ENCODE measurements at regions not wholly inside any gene's neighbourhood (a gene's known extent, or its start where the extent isn't known, plus 50 kb on each side); places are given as distances from the start of the nearest gene placed in this dataset.

DNA sequence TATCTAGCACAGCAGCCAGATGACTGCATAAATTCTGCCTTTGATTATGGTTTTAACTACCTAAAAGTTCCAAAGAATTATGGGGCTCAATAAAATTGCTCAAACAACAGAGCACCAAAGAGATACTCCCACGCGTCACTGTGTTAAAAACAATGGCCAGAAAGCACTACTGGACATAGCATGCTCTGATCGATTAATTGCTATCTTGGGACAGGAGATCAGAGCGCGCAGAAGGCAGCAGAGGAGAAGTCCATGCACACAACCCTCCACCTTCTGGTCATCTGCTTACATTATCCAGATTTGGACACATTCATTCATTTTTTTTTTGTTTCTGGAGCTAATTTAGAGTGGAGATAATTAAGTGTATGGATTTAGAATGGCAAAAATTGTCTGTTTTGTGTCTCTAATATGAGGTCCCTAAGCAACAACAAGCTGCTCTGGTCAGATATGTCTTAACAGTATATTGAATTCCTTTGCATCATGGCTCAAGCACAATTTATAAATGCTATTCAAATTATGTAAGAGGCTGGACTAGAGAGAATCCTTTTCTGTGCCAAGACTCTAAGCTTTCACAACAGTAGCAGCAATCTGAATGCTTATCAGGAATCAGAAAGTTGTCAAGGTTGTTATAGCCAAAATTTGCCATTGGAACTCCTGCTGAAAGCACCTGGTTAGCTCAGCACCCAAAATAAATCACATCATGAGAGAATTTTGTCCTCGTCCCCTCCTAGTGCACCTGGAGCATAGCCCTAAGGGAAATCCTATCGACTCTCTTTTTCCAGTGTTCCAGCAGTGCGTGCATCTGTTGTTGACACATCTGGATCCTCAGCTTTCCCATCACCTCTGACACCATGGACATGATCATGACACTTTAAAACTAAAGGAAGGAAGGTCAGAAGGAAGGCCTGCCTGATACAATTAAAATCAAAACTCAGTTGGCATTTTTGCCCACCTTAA, 98.6 kb upstream of the HMHB1 start:
- no peak for DNase-seq
- Histone ChIP-seq H3K4me1 (no peaks in the 10 kb centered on the region), H3K4me3 (no peak overlapping the region), H3K27ac (no peak overlapping the region), H3K9me3 (no peaks in the 10 kb centered on the region), H3K36me3 (no peaks in the 10 kb centered on the region), H3K27me3 (no peaks in the 10 kb centered on the region), H3K9ac (ENCODE audit: low read depth in 2 of 2, low read length in 2 of 2) (no peak overlapping the region)
- intact Hi-C loops (cut with DNase I): no loop called here
- TF ChIP-seq, protein P1, sequence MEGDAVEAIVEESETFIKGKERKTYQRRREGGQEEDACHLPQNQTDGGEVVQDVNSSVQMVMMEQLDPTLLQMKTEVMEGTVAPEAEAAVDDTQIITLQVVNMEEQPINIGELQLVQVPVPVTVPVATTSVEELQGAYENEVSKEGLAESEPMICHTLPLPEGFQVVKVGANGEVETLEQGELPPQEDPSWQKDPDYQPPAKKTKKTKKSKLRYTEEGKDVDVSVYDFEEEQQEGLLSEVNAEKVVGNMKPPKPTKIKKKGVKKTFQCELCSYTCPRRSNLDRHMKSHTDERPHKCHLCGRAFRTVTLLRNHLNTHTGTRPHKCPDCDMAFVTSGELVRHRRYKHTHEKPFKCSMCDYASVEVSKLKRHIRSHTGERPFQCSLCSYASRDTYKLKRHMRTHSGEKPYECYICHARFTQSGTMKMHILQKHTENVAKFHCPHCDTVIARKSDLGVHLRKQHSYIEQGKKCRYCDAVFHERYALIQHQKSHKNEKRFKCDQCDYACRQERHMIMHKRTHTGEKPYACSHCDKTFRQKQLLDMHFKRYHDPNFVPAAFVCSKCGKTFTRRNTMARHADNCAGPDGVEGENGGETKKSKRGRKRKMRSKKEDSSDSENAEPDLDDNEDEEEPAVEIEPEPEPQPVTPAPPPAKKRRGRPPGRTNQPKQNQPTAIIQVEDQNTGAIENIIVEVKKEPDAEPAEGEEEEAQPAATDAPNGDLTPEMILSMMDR (IDR thresholded peaks at IDR 0.05): no peak

DNA sequence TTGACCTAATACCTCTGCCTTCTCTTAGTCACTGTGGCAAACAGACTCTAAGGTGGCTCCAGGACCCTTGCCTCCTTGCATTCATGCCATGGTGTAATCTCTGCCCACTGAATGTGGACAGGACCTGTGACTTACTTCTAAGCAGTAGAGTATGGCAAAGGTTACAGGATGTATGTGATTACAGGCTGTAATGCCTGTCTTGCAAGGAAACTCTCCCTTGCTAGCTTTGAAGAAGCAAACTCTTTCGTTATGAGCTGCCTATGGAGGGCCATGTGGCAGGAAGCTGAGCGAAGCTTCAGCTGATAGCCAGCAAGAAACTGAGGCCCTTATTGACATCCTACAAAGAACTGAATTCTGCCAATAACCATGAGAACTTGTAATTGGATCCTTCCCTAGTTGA, 103.3 kb upstream of the HMHB1 start:
- TF ChIP-seq, protein P1 (IDR thresholded peaks at IDR 0.05): no peak
- Histone ChIP-seq H3K4me1 (no peaks in the 10 kb centered on the region), H3K9ac (ENCODE audit: low read depth in 2 of 2, low read length in 2 of 2) (no peak overlapping the region), H3K27me3 (no peaks in the 10 kb centered on the region), H3K36me3 (no peaks in the 10 kb centered on the region), H3K4me3 (no peak overlapping the region), H3K27ac (no peak overlapping the region), H3K9me3 (no peaks in the 10 kb centered on the region)
- intact Hi-C loops (cut with DNase I): no loop called here
- DNase-seq: no peak

DNA sequence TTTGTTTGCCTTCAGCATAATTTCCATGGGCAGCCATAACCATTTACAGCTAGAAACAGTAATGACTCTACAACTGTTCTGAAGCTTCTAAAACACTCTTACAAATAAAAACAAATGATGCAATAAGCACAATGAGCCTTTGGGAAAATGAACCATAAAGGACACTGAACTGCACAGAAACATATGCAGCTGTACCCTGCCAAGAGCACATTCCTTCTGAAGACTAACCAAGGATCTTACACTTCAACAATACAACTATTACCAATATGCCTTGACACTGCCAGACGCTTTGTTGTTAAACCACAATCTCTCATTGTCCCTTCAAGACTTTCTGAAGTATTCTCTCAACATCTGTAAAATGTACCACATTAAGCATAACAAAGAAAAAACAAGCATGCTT, 104.2 kb upstream of the HMHB1 start:
- H3K9ac ChIP-seq (ENCODE audit: low read depth in 2 of 2, low read length in 2 of 2): no peak overlapping the region
- intact Hi-C loops (cut with DNase I): no loop called here
- no peak for DNase-seq
- no peak overlapping the region for H3K27ac ChIP-seq
- H3K4me3 ChIP-seq: no peak overlapping the region
- TF ChIP-seq, protein P1 (IDR thresholded peaks at IDR 0.05): no peak
- H3K4me1 ChIP-seq: no peaks in the 10 kb centered on the region
- H3K36me3 ChIP-seq: no peaks in the 10 kb centered on the region
- H3K27me3 ChIP-seq: no peaks in the 10 kb centered on the region
- no peaks in the 10 kb centered on the region for H3K9me3 ChIP-seq

DNA sequence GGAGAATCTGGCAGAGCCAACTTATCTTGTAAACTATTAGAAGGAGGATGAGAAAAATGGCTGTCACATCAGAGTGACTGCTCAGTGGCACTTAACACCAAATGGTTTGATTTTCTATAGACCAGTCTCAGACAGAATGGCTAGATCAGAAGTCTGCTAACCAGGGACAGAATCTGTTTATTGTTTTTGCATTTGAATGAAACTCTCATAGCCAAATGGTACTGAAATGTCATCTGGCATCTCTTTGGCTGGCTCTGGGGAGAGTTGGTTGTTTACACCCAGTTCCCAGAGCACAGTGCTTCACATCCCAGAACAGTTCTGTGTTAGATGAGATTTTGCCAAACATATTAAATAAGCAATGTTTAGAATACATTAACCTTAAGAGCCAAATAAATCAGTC, 106.6 kb upstream of the HMHB1 start:
- intact Hi-C loops (cut with DNase I): no loop called here
- TF ChIP-seq, protein P1 (IDR thresholded peaks at IDR 0.05): no peak
- Histone ChIP-seq H3K4me3 (no peak overlapping the region), H3K36me3 (no peaks in the 10 kb centered on the region), H3K4me1 (no peaks in the 10 kb centered on the region), H3K9ac (ENCODE audit: low read depth in 2 of 2, low read length in 2 of 2) (no peak overlapping the region), H3K27me3 (no peaks in the 10 kb centered on the region), H3K9me3 (no peaks in the 10 kb centered on the region), H3K27ac (no peak overlapping the region)
- DNase-seq: no peak

DNA sequence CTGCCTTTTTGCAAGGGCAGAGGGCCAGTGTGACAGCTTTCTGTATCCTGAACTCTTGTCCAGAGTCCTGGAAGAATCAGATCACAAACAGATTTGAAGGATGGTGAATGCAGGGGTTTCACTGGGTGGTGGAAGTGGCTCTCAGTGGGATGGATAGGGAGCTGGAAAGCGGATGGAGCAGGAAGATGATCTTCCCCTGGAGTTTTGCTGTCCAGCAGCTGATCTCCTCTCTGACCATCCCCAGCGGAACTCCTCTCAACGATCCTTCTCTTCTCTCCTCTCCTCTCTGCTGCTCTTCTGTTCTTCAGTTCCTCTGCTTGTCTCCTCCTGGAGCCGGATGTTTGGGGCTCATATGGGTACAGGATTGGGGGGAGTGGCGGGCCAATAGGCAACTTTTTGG, 108.3 kb upstream of the HMHB1 start:
- H3K36me3 ChIP-seq: no peaks in the 10 kb centered on the region
- TF ChIP-seq, protein P1 (IDR thresholded peaks at IDR 0.05): no peak
- DNase-seq: no peak
- H3K9me3 ChIP-seq: no peaks in the 10 kb centered on the region
- H3K4me1 ChIP-seq: no peaks in the 10 kb centered on the region
- intact Hi-C loops (cut with DNase I): no loop called here
- no peak overlapping the region for H3K9ac ChIP-seq (ENCODE audit: low read depth in 2 of 2, low read length in 2 of 2)
- H3K27me3 ChIP-seq: no peaks in the 10 kb centered on the region
- H3K27ac ChIP-seq: no peak overlapping the region
- H3K4me3 ChIP-seq: no peak overlapping the region

Measured in colonic mucosa (tissue), 4 donors.